DLD1 (cell line): ENCODE measurements at regions not wholly inside any gene's neighbourhood (a gene's known extent, or its start where the extent isn't known, plus 50 kb on each side); places are given as distances from the start of the nearest gene placed in this dataset.
"Not testable (repeated sequence)": the region's sequence is repeated elsewhere in the genome, so short reads cannot be mapped to it uniquely, and the experiment has no call there.

ENCODE experiments used
- in situ Hi-C: cut with HindIII; loops from 2 replicates; pipeline ENCODE4 v1.10.0; 2017; ENCODE audit warnings: low sequenced_read_pairs

DNA sequence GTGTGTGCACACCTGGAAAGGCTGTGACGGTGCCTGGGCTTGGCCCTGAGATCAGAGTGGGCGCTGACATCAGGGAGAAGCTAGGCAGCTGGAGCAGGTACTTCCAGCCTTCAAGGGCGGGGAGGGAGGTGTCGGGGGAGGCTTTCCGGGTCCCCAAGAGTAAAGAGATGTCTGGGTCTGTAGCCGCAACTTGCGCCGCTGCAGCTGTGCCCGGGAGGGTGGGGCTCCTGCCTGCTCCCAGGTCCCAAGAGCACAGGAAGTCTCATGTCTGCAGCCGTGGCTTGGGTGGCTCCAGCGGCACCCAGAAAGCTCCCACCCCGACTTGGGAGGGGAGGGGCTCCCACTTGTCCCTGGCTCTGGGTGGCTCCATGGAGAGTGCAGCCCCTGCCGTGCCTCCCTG, 103.2 kb upstream of the BNIP2 start:
- in situ Hi-C loops, result no loop called here

DNA sequence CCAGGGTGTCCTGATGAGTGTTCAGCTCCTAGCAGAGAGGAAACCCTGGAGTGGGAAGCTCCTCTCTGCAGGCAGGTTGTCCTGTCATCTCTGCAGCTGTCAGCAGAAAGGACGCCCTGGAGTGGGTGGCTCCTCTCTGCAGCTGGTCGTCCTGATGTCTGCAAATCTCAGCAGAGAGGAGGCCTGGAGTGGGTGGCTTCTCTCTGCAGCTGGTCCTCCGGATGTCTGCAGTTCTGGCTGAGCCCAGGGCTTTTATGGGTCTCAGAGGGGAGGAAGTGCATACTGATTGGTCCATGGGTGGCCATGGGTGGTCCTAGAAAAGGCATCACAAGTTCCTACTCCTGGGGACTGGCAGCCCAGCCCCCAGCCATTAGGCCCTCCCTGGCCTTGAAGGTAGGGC, 102.6 kb upstream of the BNIP2 start:
- in situ Hi-C loops, result no loop called here

DNA sequence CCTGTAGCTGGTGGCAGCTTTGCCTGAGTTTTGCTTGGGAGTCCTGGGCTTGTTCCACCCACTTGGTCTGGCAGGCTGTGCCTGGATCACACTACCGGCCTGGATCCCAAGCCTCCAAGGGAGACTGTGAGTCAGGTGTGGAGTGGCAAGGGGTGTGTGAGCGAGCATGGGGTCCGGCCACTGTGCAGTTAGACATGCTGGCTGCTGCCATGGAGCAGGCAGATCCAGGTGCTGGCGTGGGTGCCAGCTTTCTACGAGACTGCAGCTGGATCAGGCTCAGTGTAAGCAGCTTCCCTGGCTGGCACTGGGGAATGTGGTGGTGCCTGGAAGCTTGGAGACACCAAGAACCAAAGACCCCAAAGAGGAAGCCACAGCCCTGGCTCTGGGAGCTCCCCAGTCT, 102.0 kb upstream of the BNIP2 start:
- in situ Hi-C loops, result no loop called here

DNA sequence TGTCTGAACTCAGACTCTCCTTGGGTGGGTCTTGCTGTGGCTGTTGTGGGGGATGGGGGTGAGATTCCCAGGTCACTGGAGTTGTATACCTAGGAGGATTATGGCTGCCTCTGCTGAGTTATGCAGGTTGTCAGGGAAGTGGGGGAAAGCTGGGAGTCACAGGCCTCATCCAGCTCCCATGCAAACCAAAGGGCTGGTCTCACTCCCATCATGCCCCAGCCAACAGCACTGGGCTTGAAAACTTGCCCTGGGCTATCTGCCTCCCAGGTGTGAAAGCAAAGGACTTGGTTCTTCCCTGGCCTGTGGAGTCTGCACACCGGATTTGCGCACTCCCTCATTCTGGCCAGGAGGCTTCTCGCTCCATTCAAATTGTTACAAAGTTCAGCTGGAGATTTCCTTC, 97.3 kb upstream of the BNIP2 start:
- in situ Hi-C loops, result not testable (repeated sequence)

DNA sequence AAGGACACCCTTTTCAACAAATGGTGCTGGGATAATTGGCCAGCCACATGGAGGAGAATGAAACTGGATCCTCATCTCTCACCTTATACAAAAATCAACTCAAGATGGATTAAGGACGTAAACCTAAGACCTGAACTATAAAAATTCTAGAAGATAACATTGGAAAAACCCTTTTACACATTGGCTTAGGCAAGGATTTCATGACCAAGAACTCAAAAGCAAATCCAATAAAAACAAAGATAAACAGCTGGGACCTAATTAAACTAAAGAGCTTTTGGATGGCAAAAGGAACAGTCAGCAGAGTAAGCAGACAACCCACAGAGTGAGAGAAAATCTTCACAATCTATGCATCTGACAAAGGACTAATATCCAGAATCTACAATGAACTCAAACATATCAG, 96.9 kb upstream of the BNIP2 start:
- in situ Hi-C loops, result not testable (repeated sequence)

DNA sequence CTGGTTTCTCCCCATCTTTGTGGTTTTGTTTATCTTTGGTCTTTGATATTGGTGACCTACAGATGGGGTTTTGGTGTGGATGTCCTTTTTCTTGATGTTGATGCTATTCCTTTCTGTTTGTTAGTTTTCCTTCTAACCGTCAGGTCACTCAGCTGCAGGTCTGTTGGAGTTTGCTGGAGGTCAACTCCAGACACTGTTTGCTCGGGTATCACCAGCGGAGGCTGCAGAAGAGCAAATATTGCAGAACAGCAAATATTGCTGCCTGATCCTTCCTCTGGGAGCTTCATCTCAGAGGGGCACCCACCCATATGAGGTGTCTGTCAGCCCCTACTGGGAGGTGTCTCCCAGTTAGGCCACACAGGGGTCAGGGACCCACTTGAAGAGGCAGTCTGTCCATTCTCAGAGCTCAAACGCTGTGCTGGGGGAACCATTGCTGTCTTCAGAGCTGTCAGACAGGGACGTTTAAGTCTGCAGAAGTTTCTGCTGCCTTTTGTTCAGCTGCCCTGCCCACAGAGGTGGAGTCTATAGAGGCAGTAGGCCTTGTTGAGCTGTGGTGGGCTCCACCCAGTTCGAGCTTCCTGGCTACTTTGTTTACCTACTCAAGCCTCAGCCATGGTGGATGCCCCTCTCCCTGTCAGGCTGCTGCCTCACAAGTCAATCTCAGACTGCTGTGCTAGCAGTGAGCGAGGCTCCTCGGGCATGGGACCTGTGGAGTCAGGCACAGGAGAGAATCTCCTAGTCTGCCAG, 94.8 kb upstream of the BNIP2 start:
- in situ Hi-C loops, result not testable (repeated sequence)

DNA sequence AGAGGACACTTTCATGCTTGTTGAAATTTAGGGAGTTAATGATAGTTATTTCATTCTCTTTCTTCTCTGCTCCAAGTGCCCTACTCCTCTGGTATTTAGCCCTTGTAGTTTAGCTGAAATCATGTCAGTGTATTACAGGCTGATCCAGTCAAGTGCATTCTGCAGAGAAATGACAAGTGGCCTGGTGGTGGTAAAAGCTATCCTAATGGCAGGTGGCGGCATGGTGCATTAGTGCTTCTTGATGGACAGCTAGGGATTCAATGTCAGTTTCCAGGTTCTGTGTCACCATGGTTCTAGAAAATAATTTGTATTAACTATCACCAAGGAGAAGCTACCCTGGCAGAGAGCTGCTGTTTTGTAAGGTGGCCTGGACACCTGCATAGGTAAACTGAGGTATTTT, 90.0 kb upstream of the BNIP2 start:
- in situ Hi-C loops, result no loop called here

DNA sequence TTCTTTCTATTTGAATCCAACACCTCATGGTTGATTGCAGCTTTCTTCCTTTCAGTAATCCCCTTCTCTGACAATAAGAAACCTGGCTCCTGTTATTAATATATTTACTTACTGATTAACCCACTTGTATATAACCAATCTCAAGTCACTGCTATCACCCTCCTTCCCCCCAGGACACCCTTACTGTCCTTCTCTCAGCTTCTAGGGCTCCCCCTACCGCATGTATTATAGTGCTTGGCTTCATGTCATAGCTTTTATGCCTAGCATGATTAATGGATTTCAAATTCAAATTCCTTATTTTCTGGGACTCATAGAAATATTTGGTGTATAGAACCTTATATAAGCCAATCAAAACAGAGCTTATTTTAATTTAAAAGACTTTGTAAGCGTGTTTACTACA, 75.7 kb upstream of the BNIP2 start:
- in situ Hi-C loops, result no loop called here

DNA sequence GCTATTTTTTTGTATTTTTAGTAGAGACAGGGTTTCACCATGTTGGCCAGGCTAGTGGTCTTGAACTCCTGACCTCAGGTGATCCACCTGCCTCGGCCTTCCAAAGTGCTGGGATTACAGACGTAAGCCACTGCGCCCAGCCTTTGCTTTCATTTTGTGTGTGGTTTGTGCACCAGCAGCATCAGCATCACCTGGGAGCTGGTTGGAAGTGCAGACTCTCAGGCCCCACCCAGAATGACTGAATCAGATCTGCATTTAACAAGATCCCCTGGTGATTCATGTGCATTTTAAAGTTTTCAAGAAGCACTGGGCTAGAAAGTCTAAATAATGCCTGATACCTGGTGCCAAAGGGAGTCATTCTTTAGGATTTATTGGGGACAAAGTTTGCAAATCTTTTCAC, 73.4 kb upstream of the BNIP2 start:
- in situ Hi-C loops, result no loop called here

DNA sequence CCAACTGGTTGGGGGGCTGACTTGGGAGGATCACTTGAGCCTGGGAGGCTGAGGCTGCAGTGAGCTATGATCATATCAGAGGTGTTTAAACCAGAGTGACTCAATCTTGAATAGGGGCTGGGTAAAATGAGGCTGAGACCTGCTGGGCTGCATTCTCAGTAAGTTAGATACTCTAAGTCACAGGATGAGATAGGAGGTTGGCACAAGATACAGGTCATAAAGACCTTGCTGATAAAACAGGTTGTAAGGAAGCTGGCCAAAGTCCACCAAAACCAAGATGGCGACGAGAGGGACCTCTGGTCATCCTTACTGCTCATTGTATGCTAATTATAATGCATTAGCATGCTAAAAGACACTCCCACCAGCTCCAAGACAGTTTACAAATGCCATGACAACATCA, 71.1 kb upstream of the BNIP2 start:
- in situ Hi-C loops, result not testable (repeated sequence)

DNA sequence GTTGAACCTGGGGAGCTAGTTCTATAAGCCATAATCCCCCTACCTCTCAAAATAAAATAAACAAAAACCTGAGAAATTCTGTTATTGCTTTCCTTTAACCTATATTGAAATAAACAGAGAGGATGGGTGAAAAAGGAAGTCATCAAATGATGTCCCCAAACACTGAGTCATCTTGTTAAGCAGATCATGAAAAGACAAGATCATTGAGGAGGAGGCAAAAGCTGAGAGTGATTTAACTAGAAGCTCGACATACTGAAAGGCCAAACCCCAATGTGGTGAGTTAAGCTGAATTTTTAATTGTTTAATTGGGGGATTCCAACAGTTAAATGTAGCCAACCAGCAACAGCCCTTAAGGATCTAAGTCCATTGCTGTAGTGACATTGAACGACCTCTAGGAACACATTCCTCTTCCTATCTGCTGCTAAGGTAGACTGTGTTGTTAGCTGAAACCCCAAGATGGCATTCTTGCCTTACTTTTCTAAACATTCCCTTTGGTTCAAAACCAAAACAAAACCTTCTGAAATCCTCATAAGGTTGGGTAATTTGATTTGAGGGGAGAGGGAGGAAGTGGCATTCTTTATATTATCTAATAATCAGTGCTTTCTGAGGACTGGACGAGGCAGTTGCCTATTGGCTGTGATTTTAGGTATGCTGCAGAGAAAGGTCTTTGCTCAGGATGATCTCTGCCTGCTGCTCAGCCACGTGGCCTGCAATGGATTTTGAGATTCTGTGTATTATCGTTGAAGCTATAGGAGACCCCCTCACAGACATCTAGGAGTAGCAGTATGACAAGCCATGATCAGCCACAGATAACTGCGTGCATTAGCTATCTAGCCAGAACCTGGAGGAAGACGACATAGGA, 62.7 kb upstream of the BNIP2 start:
- in situ Hi-C loops, result no loop called here

DNA sequence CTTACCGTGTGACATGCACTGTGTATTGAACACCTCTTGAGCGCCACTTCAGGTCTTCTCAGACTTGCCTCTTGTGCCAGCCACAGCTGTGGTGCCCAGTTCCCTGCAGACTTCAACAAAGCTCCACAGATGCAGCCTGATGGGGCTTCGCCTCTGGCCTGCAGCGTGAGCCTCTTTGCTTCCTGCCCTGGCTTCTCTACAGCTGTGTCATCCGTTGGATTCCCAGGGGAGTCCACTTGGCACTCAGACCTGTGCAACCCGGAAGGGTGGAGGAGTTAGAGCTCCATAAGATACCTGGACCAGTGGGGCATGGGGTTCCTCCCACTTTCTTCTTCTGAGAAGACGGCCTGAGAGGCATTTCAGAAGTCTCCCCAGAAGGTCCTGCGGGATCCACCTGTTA, 57.7 kb upstream of the BNIP2 start:
- in situ Hi-C loops, result no loop called here

DNA sequence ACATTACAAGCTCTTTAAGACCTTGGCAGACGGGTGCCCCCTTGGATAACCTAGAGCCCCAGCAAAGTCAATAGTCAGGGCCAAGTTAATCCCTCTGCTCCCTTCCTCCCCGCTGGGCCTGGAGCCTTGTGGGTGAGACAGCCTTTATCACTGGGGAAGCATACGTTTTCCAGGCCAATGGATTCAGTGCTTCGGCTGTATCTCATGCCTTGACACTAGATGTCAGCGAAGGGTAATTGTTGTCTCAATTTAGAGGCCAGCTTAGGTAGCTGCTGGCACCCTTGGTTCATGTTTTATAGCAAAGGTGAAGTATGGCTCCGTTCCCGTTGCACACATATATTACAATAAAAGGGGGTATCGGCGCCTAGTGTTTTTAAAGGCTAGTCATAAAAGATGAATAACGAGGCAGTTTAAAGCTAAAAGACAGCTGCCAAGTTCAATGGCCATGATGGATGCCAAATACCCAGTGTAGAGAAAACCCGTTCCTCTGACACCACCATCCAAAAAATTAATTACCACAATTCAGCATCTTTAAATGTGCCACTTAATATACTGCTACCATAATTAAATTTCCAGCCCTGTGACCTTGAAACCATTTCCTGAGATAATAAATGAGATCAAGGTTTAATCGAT, 52.3 kb upstream of the BNIP2 start:
- in situ Hi-C loops, result no loop called here

DNA sequence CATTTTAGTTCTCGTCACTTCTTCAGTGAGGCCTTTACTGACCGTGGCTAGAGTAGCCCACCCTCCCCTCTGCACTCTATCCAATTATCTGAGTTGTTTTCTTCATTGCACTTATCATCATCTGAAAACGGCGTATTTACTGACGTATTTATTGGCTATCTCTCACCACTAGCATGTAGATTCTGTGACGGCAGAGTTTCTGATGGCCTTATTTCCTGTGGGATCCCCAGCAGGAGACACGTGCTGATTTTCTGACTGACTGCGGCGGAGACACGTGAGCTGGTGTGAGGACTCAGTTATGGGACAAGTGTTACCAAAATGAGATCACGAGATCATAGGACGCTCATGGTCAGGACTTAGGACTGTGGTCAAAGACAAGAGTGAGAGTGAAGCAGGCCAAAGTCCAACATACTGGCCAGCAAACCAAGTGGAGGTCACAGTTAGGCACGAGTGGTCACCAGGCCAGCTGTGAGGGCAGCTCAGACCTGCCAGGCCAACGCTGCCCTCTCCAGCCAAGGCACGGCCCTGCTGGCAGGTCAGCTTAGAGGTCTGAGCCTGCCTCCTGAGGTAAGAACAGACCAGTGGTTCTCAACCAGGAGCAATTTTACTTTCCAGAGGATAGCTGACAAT, 50.6 kb upstream of the BNIP2 start:
- in situ Hi-C loops, result no loop called here
